Endometrium (tissue), 2 donors: ENCODE measurements at regions not wholly inside any gene's neighbourhood (a gene's known extent, or its start where the extent isn't known, plus 50 kb on each side); places are given as distances from the start of the nearest gene placed in this dataset.

Source experiments
- FAIRE-seq: peaks from 2 replicates; lab custom pipeline; 2012; peaks lifted over from hg19 to GRCh38; lab: Jason Lieb, UNC
- donor health status: control.
- donor health status: control.

- no peak for FAIRE-seq
These were observed 73.6 kb upstream of the CAST start for GRCh38 chr5:96588539-96588938.

DNA sequence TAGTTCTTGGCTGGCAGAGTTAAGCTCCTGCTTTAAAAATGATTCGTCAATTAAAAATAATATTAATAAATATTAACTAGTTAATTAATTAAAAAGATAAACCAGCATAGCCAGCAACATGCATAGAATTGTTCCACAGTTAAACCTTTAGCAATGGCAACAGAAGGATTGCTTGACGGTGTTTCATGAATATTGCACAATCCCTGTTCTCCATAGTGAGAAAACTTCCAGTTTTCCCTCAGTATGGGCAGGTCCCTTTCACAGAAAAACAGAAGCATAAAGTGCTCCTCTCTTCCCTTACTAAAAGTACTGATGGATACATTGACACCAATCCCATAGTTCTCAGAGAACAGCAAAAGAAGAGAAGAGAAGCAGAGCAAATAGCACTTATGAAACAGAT, 71.4 kb upstream of the CAST start:
- no peak for FAIRE-seq

GRCh38 chr5:96595300-96596090, 66.7 kb upstream of the CAST start:
- FAIRE-seq = no peak

GRCh38 chr5:96597438-96598020, 64.6 kb upstream of the CAST start:
- no peak for FAIRE-seq

GRCh38 chr5:96601200-96601599, 61.0 kb upstream of the CAST start:
- no peak for FAIRE-seq

DNA sequence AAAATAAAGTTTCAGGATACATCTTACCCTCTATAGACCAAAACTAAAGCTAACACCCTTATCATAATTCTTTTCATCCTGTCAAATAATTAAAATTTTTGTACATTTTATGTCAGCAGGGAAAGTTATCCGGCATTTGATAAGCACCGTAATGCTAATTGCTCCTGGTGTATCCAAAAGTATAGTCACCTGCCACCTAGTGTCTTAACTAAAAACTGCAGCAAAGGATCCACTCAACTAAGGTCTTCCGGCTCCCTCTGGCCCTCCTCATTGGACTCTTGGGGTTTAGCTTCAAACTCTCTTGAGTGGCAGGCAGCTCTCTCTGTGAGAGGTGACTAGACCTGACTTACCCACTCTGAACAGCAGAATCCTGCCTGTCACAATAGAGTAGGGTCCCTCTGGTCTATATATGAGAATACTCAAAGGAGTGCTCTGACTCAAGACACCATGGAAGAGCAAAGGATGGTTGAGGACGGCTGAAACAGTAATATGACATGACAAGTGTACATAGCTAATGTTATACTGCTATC, 60.4 kb upstream of the CAST start:
- peak; percentile 31 for FAIRE-seq

GRCh38 chr5:96602776-96603175, 59.4 kb upstream of the CAST start:
- no peak for FAIRE-seq

- no peak for FAIRE-seq
These were observed 56.9 kb upstream of the CAST start for GRCh38 chr5:96605144-96605837.

DNA sequence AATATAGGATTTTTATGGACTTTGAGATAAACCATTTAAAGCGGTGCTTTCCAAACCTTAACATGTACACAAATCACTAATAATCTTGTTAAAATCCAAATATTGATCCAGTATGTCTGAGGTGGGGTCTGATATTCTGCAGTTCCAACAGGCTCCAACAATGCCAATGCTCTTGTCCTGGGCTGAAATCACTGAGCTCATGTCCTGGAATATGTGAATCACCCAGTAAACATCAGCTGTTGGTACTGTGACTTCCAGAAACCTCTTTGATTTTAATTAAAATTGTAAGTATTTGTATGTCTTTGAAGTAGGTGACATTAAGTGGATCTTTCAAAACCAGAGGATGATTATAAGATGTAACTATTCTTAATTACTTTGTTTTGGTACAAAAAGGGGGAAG, 52.8 kb upstream of the CAST start:
- no peak for FAIRE-seq

GRCh38 chr5:96610747-96611146, 51.4 kb upstream of the CAST start:
- FAIRE-seq = no peak

- FAIRE-seq = no peak
These were observed 50.2 kb upstream of the CAST start for GRCh38 chr5:96611946-96612345.
